ENCODE measurements at regions not wholly inside any gene's neighbourhood (a gene's known extent, or its start where the extent isn't known, plus 50 kb on each side); places are given as distances from the start of the nearest gene placed in this dataset.

- no peak for DNase-seq
Measured at GRCh38 chr5:2487152-2487763, 264.2 kb downstream of the IRX2 start.

- no peak for DNase-seq
Measured at GRCh38 chr5:2486373-2486772, 265.1 kb downstream of the IRX2 start.

DNA sequence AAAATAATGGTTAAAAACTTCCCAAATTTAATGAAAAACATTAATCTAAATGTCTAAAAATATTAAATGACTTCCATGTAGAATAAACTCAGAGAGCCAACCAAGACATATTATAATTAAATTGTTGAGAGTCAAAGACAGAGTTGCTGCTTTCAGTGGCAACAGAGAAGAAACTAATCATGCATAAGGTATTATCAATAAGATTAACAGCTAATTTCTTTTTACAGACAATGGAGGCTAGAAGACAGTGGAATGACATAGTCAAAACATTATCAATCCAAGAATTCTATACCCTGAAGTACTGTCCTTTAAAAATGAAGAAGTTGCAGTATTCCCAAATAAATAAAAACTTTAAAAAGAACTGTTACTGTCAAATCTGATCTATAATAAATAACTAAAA is 268.7 kb downstream of the IRX2 start:
- DNase-seq: no peak

GRCh38 chr5:2480871-2481270 is 270.6 kb downstream of the IRX2 start:
- DNase-seq: no peak

DNA sequence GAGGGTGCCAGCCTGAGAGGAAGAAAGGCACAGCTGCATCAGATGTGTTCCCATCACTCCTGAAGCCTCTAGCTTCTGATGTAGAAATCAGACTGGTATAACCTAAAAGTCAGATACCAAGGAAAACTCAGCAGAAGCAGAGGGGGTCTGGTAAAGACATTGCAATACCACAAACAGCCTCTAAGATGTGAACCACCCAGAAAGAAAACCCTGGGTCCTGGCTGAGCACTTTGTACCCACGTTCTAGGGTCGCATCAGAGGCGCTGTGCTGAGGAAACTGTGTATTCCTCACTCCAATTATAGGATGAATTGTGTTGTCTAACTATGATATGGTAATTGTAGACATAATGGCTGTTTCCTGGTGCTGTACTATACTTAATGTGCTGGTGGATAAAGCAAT is 275.6 kb downstream of the IRX2 start:
- no peak for DNase-seq

DNA sequence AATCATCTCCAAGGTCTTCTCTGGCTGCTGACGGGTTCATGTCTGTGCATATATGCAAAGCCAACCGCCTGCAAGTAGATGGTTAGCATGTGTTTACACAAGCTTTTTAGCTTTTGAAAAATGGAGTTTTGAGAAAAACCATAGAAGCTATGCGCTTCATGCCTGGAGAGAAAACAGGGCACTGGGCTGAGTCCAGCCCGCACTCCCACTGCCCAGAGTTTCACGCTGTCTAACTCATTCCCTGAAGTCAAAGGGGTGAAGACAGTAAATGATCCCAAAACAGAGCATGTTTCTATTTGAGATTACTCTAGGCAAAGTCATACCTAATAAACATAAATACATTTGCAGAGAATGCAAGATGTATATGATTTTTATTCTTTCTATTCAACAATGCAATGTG is 278.8 kb downstream of the IRX2 start:
- no peak for DNase-seq

GRCh38 chr5:2471152-2471879 is 280.2 kb downstream of the IRX2 start:
- DNase-seq: no peak

DNA sequence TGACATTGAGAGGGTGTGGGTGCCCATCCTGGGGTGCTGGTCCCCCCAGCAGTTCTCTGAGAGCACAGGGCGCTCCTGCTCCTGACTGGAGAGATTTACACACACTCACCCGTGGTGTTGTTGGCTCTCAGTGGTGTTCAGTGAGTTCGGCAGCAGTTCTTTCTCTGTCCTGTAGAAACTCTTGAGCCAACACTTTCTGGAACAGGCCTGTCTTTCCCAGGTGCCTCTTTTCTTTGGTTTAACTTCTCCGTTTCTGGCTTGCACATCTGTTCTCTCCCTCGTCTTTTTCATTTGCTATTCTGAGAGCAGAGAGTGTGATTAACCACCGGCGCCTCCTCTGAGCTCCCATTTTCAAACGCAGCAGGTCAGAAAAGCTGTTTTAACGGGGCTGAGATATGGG is 284.5 kb downstream of the IRX2 start:
- DNase-seq: no peak

DNA sequence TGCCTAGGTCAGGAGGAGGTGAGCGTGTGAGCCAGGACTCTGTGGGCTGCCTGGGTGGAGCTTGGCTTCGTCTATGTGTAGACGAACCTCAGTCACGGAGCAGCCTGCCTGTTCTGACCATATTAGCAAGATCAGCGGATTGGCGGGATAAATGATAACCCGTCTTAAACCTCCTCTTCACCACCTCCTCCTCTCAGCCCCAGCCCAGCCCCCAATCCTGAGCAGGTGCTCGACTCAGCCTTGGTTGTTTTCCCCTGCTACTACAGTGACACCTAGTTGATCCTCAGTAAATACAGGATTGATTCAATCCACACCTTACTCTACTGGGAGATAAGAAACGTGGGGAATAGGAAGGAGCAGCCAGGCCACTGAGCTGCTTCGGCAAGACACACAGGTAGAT is 286.1 kb downstream of the IRX2 start:
- DNase-seq: no peak

DNA sequence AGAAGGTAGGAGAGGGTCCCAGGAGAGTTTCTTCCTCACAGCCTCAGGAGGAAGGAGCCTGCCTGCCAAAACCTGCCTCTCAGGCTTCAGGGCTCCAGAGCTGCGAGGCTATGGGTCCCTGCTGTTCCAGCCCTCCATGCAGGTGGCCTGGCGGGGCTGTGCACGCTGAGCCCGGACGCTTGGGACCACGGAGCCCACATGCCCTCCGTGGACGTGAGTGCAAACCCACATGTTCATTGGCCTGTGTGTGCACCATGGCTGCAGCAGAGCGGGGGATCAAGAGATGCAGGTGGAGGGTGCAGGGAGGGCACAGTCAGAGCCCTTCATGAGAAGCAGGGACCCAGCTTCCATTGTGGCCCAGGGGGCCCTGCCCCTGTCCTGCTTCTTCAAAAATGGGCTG is 287.3 kb downstream of the IRX2 start:
- DNase-seq: no peak

DNA sequence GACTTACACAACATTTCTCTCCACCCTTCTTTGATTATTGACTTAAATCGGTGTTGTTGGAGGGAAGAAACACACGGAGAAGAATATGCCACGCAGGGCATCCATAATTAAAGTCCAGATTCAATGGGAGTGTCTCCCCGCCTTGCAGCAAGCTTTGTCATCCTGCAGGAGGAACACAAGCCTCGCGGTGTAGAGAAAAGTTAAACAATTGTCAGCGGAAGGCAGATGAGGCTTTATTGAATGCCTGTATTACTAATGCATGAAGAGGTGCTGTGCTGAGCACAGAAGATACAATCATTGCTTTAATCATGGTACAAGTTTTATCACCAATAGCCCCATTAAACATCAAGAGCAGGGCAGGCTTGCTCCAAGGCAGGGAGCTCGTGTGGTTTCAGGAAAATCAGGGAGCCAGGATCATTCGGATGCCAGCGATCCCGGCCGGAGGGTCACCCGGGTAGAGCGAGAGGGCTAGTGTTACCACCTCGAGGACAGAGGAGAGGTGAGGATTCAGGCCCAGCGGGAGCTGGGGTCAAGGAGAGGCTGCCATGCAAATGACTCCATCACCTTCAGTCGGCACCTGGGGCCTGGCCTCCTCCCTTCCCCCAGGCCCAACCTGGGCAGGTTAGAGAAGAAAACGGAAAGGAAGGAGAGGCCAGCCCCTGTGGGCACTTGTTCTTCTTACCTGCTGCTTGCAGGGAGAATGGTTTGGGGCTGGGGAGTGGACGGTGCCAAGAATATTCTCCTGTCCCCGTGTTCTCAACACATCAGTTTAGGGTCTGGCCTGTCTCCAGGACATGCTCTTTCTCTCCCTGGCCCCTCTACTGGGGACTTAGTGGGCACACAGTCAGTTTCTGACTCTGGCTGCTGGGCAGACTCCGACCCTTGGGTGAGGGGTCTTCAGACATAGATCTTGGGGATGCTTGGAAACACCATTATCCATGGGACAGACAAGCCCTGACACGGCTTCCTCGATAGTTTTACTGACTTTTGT is 289.5 kb downstream of the IRX2 start:
- no peak for DNase-seq

DNA sequence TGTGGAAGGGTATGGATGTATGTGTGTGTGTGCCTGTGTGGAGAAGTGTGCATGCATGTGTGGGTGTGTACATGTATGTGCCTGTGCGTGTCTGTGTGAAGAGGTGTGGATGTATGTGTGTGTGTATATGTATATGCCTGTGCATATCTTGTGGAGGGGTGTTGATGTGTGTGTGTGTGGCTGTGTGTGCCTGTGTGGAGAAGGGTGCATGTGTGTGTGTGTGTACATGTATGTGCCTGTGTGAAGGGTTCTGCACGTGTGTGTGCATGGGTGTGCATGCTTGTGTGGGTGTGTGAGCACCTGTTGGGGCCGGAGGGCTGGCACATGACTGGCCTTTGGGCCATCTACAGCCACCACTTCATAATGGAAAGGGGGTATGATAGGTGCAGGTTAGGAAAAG is 291.4 kb downstream of the IRX2 start:
- DNase-seq: no peak

DNA sequence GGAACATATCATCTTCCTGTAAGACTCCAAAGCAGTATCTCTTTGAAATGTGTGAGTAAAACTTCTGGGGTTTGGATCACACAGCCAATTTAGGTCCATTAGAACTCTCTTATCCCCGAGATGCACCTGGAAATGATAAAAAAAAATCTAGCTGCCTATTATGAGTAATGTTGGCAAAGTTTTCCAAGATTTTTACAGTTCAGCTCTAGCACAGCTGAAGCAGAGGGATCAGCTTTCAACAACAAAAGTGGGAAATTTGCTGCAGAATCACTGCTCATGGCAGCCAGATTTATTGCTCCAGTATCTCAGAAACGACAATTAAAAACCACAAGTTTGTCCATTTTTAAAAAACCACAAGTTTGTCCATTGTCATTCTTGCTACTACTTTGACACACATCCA is 292.2 kb downstream of the IRX2 start:
- no peak for DNase-seq

DNA sequence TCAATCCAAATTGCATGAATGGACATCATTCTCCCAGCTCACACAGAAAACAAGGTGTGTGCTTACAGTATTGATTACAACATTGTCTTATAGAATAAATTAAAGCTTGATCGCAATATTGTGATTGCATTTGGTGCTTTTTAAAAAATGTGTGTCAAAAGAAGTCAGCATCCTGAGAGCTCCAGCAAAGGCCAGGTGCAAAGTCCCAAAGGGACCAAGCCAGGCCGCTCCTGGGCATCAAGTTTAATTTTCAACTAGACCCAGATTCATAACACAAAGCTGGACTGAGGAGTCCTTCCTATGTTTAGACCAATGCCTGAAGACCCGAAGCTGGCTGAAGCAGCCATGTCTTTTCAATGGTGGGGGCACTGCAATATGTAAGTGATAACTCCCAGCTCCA is 295.6 kb downstream of the IRX2 start:
- no peak for DNase-seq

GRCh38 chr5:2454876-2455275 is 296.6 kb downstream of the IRX2 start:
- no peak for DNase-seq

GRCh38 chr5:2453781-2454180 is 297.7 kb downstream of the IRX2 start:
- DNase-seq: no peak

GRCh38 chr5:2451100-2451499 is 300.4 kb downstream of the IRX2 start:
- DNase-seq: no peak

DNA sequence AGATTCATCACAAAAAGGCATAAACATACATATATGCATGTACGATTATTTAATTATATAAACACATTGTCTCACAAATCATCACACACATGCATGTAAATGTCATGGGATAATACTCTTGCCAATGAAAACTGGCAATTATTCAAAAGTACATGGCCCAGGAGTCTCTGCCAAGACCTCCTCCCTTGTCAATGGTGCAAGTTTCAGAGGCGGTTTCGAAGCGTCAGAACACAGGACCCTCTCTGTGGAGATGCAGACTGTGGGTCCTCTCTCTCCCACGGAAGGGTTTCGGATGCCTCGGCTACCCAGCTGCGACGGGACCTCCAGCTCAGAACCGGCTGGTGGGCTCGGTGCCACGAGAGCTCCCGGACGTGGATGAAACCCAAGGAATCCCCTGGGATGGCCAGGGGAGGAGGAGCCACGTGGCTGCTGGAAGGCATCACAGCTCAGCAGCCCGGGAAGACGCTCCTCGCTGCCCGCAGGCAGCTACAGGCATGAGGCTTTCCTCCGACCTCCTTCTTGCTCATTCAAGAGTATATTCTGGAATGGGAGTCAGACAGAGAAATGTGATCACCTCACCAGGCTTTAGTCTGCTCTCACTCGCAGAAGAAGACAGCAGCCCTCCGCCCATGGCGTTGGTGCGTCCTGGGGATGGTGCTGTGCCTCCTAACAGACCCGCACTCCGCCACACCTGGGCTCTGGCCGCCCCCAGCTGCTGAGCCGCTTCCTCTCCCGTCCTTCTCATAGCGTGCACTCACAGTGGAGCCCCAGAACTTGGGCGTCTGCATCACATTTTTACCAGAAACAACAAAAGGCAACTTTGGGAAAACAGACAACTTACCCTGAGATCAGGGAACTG is 308.8 kb downstream of the IRX2 start:
- DNase-seq: no peak

DNA sequence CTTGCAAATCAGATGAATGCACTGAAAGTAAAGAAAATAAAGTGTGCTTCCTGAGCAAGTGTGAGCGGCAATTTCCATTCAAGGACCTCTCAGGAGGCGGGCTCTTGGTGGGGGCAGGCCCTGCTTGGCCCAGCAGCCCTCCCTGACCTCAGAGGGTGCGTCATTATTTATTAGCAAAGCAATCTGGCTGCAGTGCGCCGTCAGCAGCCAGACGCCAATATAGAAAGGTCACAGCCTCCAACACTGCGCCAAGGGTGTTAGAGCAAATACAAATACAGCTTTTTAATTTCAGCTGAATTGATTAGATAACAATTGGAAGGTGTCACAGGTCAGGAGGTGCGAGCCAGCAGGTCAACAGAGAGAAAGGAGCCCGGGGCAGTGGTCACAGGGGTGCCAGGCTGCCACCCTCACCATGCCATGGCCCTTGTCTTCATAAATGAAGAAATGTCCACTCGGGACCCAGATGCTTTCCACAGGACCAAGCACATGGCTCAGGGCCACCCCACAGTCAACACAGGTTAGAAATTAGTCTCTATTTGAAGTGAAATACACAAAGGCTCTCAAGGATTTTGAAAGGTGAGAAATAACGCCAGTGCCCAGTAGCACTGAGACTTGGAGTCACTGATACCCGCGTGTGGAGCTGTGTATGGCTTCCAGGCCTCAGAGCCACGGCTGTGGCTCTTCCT is 309.8 kb downstream of the IRX2 start:
- DNase-seq: no peak

- DNase-seq: no peak
Measured at GRCh38 chr5:2439608-2440007, 311.9 kb downstream of the IRX2 start.

DNA sequence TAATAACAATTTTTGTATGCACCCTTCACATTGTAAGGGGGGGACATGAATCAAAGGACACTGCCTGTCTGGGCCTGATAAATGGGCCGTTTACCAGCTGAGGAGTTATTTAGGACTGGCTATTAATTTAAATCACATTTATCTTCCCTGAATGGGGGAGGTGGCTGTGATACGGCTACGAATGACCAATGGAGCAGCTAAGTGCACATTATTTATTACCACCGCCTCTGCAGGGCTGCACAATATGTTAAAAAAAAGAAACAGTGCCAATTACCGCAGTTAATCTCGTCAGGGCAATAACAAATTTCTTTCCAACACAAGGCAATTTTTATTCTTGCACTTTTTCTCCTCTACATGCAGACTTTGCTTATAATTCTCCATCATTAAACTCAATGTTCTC is 318.4 kb downstream of the IRX2 start:
- no peak for DNase-seq

Measured in activated CD4-positive, alpha-beta T cell treated with anti-CD3 and anti-CD28 coated beads for 4 hours (primary cell).